ENCODE measurements at regions not wholly inside any gene's neighbourhood (a gene's known extent, or its start where the extent isn't known, plus 50 kb on each side); places are given as distances from the start of the nearest gene placed in this dataset.

GRCh38 chr18:27687351-27687979 lies 489.5 kb downstream of the CDH2 start:
- POLR2A ChIA-PET: no interaction called here
- dilution Hi-C loops (cut with MboI; ENCODE audit: extremely low pct_ligation_motif_present, low sequenced_read_pairs): no loop called here
- no TSS peak for BruUV-seq (replicated peaks)

More at GRCh38 chr18:27687351-27687979, 489.5 kb downstream of the CDH2 start:
- Histone ChIP-seq H3K4me2 (ENCODE audit: insufficient read depth, low read length) (no peak overlapping the region), H2AFZ (ENCODE audit: low read depth, low read length) (no peak overlapping the region), H3K27me3 (ENCODE audit: control insufficient read depth in 2 of 2, insufficient read depth in 2 of 2, low read length in 2 of 2) (no peaks in the 10 kb centered on the region), H3K36me3 (ENCODE audit: control insufficient read depth in 2 of 2, extremely low read depth in 1 of 2, insufficient read depth in 2 of 2, low read length in 2 of 2) (no peaks in the 10 kb centered on the region), H3K9me1 (replicated peaks; ENCODE audit: control insufficient read depth, extremely low read depth, insufficient read depth, low read length) (no peaks in the 10 kb centered on the region), H3K4me1 (ENCODE audit: control insufficient read depth, extremely low read depth, insufficient read depth, low read length) (no peaks in the 10 kb centered on the region), H3K79me2 (ENCODE audit: control insufficient read depth, insufficient read depth, low read length) (no peaks in the 10 kb centered on the region), H4K20me1 (replicated peaks; ENCODE audit: control insufficient read depth, extremely low read depth, insufficient read depth, low read length) (no peaks in the 10 kb centered on the region), H3K9me3 (replicated peaks; ENCODE audit: control insufficient read depth, insufficient read depth, low read length) (no peaks in the 10 kb centered on the region), H3K4me3 (replicated peaks in 1 of 3; ENCODE audit: insufficient read depth in 1 of 3, low read depth in 1 of 3, low read length in 3 of 3) (no peak overlapping the region), H3K9ac (replicated peaks; ENCODE audit: extremely low read depth, insufficient read depth, low read length) (no peak overlapping the region), H3K27ac (ENCODE audit: insufficient read depth, low read depth, low read length) (no peak overlapping the region)
- intact Hi-C loops (cut with micrococcal nuclease): no loop called here
- CTCF ChIA-PET: interaction anchor here (1.0 kb wide), 1 partner anchor 63 kb away, joined by 8 read pairs; no protein-coding TSS in a partner anchor
- no peak for FAIRE-seq
- no peak for TF ChIP-seq EZH2 (IDR thresholded peaks at IDR 0.05; ENCODE audit: borderline replicate concordance, low read depth, low read length, severe bottlenecking)
- TF ChIP-seq FOS (IDR thresholded peaks at IDR 0.05; ENCODE audit: borderline replicate concordance, insufficient read depth, low read length): no peak
- no peak for TF ChIP-seq POLR2A (IDR thresholded peaks at IDR 0.05; ENCODE audit: low read depth, low read length)
- no peak for TF ChIP-seq GATA2 (IDR thresholded peaks at IDR 0.05; ENCODE audit: insufficient read depth, insufficient read length, low read depth, low read length)
- no peak for TF ChIP-seq POLR2AphosphoS5 (IDR thresholded peaks at IDR 0.05; ENCODE audit: insufficient read depth, low read depth, low read length)
- TF ChIP-seq JUN (IDR thresholded peaks at IDR 0.05; ENCODE audit: borderline replicate concordance, insufficient read depth, insufficient read length, low read depth): no peak
- TF ChIP-seq MYC (IDR thresholded peaks at IDR 0.05; ENCODE audit: low read depth, low read length): no peak
- no peak for TF ChIP-seq CTCF (IDR thresholded peaks at IDR 0.05; ENCODE audit: extremely low read depth in 1 of 2, insufficient read depth in 1 of 2, low read depth in 1 of 2, low read length in 2 of 2)
- TF ChIP-seq MAX (IDR thresholded peaks at IDR 0.05; ENCODE audit: insufficient read depth, insufficient read length): no peak
- no peak for DNase-seq (ENCODE audit: low read depth, low spot score)
